ENCODE measurements at regions not wholly inside any gene's neighbourhood (a gene's known extent, or its start where the extent isn't known, plus 50 kb on each side); places are given as distances from the start of the nearest gene placed in this dataset.

DNA sequence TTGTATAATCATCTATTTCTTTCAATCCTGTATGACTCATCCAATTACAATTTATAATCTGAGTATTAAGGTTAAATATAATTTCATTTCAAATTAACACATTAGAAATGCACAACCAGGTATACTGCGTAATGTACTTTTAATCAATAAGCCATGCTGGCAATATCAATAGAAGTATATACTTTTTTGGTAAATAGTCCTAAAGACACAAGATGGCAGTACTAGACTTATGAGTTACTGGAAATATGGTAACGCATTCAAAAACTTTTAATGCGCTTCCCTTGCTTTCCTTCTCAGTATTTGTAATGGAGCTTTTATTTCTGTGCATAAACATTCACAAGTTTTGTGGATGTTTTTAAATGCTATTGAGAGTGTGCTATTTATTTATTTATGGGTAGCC, 1162.0 kb upstream of the TMPRSS15 start:
- ATAC-seq (no peak), DNase-seq (ENCODE audit: low read depth, low spot score) (no peak)
- in situ Hi-C loops (cut with HindIII; ENCODE audit: low pct_unique_long_range_greater_than_20kb, low sequenced_read_pairs) (no loop called here), intact Hi-C loops (cut with micrococcal nuclease; ENCODE audit: unreplicated experiment) (no loop called here)
- Histone ChIP-seq H3K27me3 (ENCODE audit: control insufficient read depth, insufficient read depth, low read length) (no peaks in the 10 kb centered on the region), H3K4me1 (ENCODE audit: control insufficient read depth, insufficient read depth, low read length) (no peaks in the 10 kb centered on the region), H3K27ac (ENCODE audit: low read length) (no peak overlapping the region), H3K36me3 (ENCODE audit: control insufficient read depth, insufficient read depth, low read length) (no peaks in the 10 kb centered on the region), H3K4me3 (ENCODE audit: low read depth in 2 of 2, low read length in 2 of 2) (no peak overlapping the region), H3K9me3 (ENCODE audit: control insufficient read depth, insufficient read depth, low read depth, low read length) (no peaks in the 10 kb centered on the region; the same call in 1 of the 2 replicates)
- TF ChIP-seq, protein P1, sequence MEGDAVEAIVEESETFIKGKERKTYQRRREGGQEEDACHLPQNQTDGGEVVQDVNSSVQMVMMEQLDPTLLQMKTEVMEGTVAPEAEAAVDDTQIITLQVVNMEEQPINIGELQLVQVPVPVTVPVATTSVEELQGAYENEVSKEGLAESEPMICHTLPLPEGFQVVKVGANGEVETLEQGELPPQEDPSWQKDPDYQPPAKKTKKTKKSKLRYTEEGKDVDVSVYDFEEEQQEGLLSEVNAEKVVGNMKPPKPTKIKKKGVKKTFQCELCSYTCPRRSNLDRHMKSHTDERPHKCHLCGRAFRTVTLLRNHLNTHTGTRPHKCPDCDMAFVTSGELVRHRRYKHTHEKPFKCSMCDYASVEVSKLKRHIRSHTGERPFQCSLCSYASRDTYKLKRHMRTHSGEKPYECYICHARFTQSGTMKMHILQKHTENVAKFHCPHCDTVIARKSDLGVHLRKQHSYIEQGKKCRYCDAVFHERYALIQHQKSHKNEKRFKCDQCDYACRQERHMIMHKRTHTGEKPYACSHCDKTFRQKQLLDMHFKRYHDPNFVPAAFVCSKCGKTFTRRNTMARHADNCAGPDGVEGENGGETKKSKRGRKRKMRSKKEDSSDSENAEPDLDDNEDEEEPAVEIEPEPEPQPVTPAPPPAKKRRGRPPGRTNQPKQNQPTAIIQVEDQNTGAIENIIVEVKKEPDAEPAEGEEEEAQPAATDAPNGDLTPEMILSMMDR (IDR thresholded peaks at IDR 0.05): no peak
- no peak for TF ChIP-seq POLR2AphosphoS5 (IDR thresholded peaks at IDR 0.05; ENCODE audit: low read depth, low read length)
- no peak for TF ChIP-seq TCF7L2 (IDR thresholded peaks at IDR 0.05; ENCODE audit: low read depth, low read length)
- TF ChIP-seq SIN3A (IDR thresholded peaks at IDR 0.05; ENCODE audit: borderline replicate concordance, insufficient read depth, low read depth, low read length): no peak
- no peak for TF ChIP-seq REST (IDR thresholded peaks at IDR 0.05; ENCODE audit: insufficient read depth in 1 of 2, low read depth in 2 of 2, low read length in 1 of 2)
- BruUV-seq (replicated peaks): no TSS peak
- ChIA-PET POLR2A (no interaction called here), CTCF (no interaction called here)

DNA sequence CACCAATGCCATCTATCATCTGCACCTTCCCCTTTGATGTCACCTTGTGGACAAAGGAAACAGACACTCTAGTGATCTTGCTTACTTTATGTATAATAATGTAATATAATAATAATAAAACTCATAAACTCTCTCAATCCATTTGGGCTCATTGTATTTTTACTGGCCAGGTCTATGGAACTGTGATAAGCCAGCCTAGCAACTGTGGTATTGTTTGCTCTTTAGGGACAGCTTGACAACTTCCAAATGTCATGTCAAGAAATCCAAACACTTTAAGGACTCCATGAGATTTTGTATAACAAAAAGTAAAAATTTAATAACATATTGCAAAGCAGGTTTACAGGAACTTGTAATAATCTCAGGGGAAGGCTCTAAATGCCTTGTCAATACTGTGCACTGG, 1163.4 kb upstream of the TMPRSS15 start:
- no TSS peak for BruUV-seq (replicated peaks)
- in situ Hi-C loops (cut with HindIII; ENCODE audit: low pct_unique_long_range_greater_than_20kb, low sequenced_read_pairs): no loop called here
- Histone ChIP-seq H3K4me3 (ENCODE audit: low read depth in 2 of 2, low read length in 2 of 2) (no peak overlapping the region), H3K27me3 (ENCODE audit: control insufficient read depth, insufficient read depth, low read length) (no peaks in the 10 kb centered on the region), H3K27ac (ENCODE audit: low read length) (no peak overlapping the region), H3K4me1 (ENCODE audit: control insufficient read depth, insufficient read depth, low read length) (no peaks in the 10 kb centered on the region), H3K36me3 (ENCODE audit: control insufficient read depth, insufficient read depth, low read length) (no peaks in the 10 kb centered on the region), H3K9me3 (ENCODE audit: control insufficient read depth, insufficient read depth, low read depth, low read length) (no peaks in the 10 kb centered on the region; the same call in 1 of the 2 replicates)
- TF ChIP-seq, protein P1 (IDR thresholded peaks at IDR 0.05): no peak
- no peak for TF ChIP-seq SIN3A (IDR thresholded peaks at IDR 0.05; ENCODE audit: borderline replicate concordance, insufficient read depth, low read depth, low read length)
- TF ChIP-seq REST (IDR thresholded peaks at IDR 0.05; ENCODE audit: insufficient read depth in 1 of 2, low read depth in 2 of 2, low read length in 1 of 2): no peak
- TF ChIP-seq TCF7L2 (IDR thresholded peaks at IDR 0.05; ENCODE audit: low read depth, low read length): no peak
- TF ChIP-seq POLR2AphosphoS5 (IDR thresholded peaks at IDR 0.05; ENCODE audit: low read depth, low read length): no peak
- ChIA-PET CTCF (no interaction called here), POLR2A (no interaction called here)
- intact Hi-C loops (cut with micrococcal nuclease; ENCODE audit: unreplicated experiment): no loop called here
- no peak for DNase-seq (ENCODE audit: low read depth, low spot score)
- ATAC-seq: no peak
